SKM-1 treated with dmso at 0.1 percent for 144 hours (cell line): ENCODE measurements at regions not wholly inside any gene's neighbourhood (a gene's known extent, or its start where the extent isn't known, plus 50 kb on each side); places are given as distances from the start of the nearest gene placed in this dataset.
A peak's percentile ranks its signal among the peaks of the same experiment; 100 is the strongest.

Experiments
- DNase-seq: peaks from one replicate; lab custom pipeline; 2025; ENCODE audit not compliant: unreplicated experiment; lab: John Stamatoyannopoulos, UW

DNA sequence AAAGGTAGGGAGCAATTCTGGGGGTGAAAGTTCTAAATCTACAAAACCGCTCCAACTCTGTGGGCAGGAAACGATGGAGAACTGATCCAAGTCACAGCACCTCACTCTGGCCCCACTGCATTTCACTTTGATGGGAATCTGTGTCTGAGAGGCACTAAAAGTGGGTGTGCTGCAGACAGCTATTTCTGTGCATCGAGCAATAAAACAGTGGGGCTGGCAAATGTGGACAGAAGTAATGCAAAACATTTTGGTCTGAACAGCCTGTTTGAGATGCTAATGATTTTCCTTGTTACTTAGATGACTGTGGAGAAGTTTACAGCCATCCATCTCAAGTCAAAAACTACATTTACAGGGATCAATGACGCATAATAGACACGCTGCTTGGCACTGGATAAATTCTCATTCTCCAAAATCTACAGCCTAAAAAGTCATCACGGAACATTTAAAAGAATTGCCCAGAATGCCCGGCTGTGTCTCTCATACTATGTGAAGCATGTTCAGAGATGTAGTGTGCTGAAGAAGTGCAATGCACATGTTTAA lies 1671.6 kb upstream of the TENM3 start:
- DNase-seq: no peak

DNA sequence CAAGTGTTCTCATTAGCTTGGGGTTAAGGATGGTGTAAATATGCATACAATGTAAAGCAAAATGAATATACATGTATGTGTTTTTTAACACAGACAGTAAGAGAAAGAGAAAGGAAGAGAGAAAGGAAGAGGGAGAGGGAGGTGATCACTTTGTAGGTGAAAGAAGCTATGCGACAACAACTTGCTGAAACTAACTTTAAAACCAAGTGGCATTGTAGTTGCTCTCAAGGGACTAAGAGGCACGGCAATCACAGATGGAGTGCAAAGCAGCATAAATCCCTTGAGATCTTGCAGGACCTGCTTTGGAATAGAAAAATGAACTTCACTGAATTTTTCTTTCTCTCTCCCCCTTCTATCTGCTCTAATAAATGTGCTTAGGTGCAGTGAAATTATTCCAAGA lies 1665.0 kb upstream of the TENM3 start:
- no peak for DNase-seq

DNA sequence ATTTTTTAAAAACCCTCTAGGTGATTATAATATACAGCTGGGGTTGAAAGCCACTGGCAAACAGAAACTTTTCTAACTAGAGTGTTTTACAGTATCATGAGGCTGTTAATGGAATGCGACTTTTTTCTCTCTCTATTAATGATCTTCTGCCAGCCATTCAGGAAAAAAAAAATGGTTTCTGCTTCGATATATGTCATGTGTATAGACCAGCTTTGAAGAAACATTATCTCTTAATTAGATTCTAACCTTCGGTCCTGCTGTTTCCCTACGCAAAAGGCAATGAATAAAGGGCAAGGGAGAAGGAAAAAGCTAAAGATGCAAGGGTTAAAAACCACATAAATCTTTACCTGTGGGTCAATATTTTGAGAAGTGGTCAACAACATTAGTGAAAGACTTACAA lies 1662.1 kb upstream of the TENM3 start:
- no peak for DNase-seq

DNA sequence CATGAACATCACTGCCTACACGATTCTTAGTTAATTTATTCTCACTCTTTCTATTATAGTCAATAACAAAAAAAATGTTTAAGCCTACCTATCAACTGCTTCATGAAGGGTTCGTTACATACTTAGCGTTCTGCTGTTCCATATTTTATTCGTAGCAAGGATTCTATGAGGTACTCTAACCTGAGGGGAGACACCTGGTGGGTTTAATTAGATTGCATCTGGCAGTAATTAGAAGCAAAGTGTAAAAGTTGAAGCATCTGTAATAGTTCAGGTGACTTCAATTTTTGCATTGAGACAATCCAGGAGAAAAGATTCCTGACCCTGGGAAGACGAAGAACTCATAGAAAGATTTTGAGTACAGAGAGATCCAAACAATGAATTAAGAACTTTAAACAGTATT lies 1655.8 kb upstream of the TENM3 start:
- DNase-seq: no peak

DNA sequence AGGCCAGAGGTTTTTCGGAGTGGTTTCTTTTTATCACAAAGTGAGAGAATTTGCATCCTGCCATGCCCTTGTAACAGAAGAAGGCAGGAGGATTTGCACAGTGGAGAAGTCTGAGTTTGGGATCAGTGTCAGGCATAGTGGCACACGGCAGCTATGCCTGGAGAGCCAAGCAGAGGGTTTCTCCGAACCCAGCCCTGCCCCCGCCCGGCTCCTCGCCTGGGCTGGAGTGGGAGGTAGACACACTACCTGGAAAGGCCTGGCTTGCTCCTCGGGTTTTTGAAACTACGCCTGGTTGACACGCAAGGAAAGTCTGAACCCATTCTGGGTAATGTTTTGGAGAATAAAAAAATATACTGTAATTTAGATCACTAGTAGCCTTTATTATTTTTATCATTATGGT lies 1653.6 kb upstream of the TENM3 start:
- DNase-seq: no peak

DNA sequence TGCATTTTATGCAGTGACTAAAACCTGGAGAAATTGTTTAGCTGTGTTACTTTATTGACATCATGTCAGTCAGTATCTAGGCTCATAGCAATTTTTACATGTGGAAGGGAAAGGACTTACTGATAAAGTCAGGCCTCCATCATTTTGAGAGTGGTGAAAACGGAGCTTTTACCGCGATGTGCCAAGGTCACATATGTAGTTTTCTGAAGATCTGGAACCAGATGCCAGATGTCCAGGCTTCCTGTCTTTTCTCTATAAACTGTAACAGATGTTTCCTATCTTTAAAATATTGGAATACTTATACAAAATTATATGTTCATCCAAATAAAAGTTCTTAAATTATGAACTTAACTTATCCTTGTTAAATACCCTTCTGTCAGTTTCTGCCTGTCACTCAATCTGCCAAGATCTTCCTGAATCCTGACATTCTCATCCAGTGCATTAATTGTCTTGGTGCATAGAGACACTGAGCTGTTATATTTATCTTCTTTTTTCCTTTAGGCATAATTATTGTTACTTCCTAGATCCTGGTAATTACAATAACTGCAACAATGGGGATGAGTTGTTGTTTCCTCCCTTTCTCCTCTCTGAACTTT lies 1646.2 kb upstream of the TENM3 start:
- no peak for DNase-seq

DNA sequence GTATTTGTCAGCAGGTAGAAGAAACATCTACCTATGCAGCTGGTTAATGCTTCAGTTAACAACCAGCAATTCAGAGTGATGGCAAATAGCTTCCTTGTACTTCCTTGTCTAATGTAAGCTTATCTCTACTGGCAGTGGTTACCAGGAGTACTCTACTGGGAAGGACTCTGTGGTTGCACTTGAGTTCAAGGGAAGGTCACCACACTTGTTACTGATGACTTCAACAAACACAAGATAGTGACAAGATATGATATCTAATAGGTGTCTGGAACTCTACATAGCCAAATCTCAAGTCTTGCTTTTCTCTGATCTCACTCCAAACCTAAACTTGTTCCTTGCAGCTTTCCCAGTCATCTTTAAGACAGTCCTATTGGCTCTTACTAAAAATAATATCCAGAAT lies 1644.9 kb upstream of the TENM3 start:
- DNase-seq: peak; percentile 69

DNA sequence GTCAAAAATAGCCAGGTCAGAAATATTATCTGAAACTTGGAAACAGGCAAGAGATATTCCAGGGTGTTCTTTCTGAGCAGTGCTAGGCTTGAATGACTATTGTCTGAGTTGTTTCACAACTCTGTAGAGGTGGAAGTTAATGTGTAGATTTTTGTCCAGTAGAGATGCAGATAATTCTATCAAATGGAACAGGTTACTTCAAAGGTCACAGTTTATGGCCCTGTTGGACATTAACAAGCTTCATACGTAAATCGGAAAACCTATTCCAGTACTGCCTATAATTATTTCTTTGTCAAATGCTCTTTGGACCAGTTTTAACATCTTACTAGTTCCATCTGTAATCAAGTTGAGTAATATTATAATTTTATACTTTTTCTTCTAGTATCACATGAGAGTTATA lies 1639.4 kb upstream of the TENM3 start:
- no peak for DNase-seq

DNA sequence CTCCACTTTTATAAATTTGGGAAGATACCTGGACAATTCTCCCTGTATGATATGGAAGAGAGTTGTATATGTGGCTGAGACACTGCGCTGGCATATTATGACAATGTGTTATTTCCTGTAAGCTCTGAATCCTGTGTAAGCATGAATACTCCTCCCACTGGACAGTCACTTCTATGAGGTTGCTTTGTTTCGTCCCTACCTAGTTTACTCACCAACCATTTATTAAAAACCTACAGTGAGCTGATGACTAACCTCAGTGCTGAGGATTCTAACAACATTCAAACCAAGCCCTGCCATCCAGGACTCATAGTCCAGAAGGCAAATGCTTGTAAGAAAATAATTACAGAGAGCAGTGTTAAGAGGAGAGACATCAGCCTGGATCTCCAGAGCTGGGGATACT lies 1632.9 kb upstream of the TENM3 start:
- DNase-seq: no peak

DNA sequence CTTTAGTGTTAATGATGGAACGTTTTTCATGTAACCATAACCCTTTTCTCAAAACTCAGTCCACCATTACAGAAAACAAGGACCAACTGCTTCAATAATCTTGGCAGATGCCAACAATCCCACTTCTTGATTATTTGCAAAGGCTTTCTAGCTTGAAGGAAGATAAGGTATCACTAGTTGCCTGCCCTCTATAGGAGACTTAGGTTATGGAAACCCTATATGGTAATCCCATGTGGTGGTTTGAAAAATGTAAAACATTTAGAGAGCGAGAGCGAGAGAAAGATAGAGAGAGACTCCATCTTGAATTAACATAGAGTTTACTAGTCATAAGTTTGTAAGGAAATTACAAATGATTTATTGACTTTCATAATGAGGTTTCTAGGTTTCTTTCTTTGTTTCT lies 1627.5 kb upstream of the TENM3 start:
- no peak for DNase-seq

DNA sequence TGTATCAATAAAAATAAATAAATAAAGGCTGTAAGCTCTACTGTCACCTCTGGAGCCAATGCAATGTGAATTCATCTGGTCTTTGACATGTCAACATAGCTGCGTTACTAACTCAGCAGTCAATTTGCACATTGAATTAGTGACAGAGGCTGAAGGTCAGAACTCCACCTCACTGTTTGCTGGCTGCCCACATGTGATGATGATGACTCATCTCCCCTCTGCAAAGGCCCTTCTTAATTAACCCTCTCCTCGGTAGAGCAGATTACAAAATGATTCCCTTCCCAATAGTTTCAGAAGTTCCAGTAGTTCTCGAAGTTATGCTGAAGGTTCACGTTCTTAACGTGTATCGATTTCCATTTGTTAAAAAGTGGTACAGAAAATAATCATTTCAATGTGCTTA lies 1626.0 kb upstream of the TENM3 start:
- DNase-seq: no peak

DNA sequence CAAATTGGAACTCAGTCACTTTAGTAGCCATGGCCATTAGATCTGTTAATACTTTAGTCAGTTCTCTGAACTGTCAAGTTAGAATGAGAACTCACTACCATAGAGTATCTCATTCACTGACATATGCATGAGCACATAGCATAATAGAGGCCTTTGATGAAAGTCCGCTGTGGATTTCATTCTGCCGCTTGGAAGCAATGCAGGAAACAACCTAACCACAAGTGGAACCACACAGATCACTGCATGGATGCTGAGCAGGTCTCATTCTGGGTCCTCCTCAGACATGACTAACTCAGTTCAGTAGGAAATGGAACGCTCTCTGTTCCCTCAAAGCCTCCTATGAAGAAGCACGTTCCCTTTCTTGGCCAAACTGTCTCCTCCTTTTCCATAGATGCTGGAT lies 1624.8 kb upstream of the TENM3 start:
- no peak for DNase-seq

DNA sequence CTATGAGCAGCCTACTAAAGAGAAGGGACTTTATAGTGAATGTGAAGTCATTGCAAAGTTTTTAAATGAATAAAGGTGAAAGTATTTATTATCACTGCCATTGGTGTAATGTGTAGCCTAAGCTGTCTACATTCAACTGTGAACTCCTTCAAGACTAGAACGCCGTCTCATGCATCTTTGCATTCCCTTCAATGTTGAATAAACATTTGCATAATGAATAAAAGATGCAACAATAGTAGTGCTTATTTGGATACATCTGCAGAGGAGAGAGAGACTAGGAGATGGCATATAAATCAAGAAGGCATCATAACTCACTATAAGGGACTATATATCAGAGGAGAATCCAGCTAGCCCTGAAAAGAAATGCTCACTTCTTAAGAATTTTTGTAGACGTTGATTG lies 1623.8 kb upstream of the TENM3 start:
- no peak for DNase-seq

DNA sequence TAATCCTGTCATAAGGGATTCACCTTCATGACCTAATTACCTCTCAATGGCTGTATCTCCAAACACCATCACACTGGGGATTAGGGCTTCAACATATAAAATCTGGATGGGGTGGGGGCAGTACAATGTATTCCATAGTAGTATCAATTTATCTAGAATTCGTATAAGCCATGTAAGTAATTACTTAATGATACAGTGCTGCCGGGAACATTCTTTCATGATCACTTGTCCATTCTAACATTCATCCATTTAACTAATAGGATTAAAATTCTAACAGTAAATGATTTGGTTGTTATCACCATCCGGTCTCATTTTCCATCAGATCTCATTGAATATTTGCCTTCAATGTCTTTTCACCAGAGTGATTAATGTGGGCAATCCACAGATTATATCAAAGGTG lies 1620.9 kb upstream of the TENM3 start:
- no peak for DNase-seq

DNA sequence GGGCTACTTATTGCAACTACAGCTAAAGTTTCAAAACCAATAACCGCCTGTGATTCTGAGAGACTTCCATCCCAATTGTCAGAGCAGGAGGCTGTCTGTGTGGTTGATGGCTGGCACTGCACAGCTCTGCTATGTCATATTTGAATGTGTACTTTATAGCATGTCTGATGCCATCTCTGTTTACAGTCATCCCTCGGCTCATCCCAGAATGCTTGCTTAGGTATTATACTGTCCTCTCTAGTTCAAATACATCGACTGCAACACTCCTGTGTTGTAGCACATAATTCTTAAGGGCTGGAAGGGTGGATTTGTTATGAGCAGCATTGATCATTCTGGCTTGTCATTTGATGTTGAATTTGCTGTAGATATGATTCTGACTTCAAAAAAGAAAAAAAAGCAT lies 1617.5 kb upstream of the TENM3 start:
- DNase-seq: no peak

DNA sequence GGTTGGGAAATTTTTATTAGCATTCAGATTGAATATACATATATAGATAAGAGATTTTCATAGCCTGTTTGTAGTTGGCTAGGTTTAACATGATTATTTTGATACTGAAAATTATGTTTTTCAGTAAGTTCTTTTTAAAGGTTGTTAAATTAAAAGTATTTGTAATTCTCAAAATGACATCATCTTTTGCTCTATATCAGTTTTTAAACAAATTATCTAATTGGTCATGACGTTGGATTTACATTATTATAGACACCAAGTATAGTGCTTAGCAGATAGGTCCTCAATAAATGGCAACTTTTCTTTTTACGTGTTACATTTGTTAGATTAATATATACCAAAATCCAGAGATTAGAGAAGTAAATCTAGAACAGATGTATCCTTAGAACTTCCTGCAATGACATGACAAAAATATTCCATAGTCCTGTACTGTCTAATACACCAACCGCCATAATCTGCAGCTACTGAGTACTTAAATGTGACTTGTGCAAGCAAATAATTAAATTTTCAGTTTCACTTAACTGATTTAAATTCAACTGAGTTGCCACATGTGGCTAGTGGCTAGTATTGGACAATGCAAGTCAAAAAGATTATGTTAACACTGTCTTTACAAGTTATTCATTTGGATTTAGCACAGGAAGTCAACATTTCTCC lies 1613.1 kb upstream of the TENM3 start:
- DNase-seq: no peak

DNA sequence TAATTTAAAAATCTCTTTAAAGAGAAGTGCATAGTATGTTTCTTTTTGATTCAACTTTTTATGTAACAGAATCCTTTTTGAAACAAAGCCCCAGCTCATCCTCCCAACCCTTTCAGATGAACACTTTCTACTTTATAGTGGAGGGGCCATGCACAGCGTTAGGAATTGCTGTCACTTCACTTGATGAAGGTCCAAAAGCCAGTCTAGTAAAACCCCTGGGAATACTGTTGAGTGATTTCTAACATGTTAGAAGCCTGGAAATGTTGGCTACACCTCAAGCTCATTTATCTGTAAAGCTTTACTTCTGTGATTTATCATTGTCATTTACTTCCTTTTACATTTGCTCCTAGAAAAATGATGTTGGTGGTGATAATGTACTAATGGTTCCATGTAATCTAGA lies 1608.9 kb upstream of the TENM3 start:
- DNase-seq: no peak

DNA sequence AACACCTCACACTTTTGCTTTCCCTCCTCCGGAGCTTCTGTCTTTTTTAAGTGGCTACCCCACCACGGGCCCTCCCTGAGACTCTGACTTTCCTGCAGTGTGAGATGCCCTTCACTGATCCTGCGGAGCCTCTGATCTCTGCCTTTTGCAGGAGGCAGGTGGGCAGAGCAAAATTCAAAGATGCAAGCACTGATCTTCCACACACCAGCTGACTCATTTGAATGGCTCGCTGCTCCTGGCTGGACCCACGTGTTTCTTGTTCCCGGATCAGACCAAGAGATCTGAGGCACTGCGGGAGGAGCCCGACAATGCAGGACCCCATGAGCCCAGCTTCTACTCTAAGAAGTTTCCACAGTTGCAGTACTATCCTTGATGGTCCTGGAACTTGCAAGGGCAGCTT lies 1607.9 kb upstream of the TENM3 start:
- no peak for DNase-seq

DNA sequence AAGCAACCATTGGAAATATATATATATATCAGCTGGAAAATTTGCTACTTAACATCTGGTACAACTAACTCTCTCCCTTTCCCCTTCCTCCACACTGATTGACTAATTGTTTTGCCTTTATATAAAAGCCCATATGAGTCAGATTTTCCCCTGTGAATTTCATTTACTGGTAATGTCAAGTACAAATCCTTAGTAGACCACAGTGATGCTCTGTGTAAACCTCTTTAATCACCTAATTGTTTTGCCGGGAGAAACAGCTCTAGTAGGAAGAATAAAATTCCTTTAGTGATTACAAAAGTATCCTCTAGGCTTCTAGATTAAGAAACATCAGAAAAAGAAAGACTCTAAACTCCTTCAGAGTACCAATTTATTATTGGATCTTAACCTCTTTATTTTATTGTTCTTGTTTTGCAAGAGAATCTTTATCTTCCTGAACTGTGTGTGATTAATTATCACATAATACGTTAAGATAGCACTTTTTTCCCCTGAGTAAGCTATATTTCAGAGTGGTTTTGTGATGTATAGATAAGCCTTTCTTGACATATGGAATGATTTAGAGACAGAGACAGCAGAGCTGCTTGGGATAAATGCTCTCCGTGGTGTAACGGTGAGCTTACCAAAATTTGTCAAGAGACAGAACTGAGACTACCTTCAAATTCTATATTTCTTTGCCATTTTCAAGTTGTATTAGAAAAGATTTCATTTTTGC lies 1606.4 kb upstream of the TENM3 start:
- DNase-seq: no peak

DNA sequence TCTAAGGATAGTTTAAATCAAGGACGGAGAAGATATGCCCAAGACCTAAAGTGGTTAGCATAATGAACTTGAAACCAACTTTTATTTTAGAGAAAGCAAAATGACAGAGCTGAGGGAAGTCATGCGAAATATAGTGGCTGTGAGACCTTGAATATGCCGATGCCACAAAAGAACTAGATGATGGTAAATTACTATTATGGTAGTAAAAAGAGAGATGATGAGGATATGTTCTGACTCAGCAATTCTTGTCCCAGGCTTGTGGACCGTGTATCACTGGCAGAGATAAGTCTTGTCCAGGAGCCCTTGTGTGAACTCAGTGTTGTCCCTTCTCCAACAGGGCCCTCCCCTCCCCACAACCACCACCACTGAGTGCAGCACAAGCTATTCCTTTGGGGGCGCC lies 1605.6 kb upstream of the TENM3 start:
- no peak for DNase-seq

DNA sequence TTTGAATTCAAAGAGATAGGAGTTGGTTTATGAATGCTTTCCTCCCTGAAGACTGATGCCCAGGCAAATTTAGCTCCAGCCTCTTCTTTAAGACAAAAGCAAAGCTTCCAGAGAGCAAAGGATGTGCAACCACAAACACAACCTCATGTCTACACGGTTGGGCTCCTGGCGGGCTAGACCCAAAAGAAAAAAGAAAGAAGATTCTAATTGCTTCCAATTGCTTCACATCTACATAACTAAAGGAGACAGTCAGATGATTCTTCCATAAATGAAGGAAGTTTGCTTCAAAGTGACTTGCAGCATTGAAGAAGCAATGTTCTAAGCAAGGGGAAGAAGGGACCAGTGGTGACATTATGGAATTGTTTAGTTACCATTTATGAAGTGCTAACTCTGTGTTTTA lies 1603.0 kb upstream of the TENM3 start:
- no peak for DNase-seq

DNA sequence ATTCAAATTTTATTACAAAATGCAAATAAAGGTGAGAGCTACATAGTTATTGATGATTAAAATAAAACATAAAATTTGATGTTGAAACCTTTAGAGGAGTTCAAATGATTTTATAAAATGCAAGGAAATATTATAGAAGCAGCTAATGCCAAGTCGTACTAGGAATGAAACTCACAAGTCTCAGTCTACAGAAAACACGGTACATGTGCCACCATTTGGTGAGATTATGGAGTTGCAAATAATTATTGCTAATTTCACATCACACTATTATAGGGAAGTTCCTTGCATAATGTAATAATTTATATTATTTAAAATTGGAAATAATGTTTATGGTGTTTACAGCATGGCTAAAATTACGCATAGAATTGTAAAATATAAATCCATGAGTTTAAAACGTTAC lies 1601.7 kb upstream of the TENM3 start:
- DNase-seq: no peak
